Epithelial cell of prostate (primary cell): ENCODE measurements at regions not wholly inside any gene's neighbourhood (a gene's known extent, or its start where the extent isn't known, plus 50 kb on each side); places are given as distances from the start of the nearest gene placed in this dataset.

Experiments used
- DNase-seq: peaks from one replicate; pipeline ENCODE4 v3.0.0-alpha.2; 2011; ENCODE audit warnings: low read depth, low spot score
- H3K27ac ChIP-seq: fragments of 450-650 bp; 2 replicates; pipeline ENCODE4 v1.5.1; 2017; ENCODE audit warnings: mild to moderate bottlenecking

GRCh38 chr12:65540140-65540539 is 261.7 kb downstream of the MSRB3 start:
- no peak overlapping the region for H3K27ac ChIP-seq
- no peak for DNase-seq

- H3K27ac ChIP-seq, result no peak overlapping the region
- no peak for DNase-seq
These were observed 268.0 kb downstream of the MSRB3 start for GRCh38 chr12:65546528-65546927.

DNA sequence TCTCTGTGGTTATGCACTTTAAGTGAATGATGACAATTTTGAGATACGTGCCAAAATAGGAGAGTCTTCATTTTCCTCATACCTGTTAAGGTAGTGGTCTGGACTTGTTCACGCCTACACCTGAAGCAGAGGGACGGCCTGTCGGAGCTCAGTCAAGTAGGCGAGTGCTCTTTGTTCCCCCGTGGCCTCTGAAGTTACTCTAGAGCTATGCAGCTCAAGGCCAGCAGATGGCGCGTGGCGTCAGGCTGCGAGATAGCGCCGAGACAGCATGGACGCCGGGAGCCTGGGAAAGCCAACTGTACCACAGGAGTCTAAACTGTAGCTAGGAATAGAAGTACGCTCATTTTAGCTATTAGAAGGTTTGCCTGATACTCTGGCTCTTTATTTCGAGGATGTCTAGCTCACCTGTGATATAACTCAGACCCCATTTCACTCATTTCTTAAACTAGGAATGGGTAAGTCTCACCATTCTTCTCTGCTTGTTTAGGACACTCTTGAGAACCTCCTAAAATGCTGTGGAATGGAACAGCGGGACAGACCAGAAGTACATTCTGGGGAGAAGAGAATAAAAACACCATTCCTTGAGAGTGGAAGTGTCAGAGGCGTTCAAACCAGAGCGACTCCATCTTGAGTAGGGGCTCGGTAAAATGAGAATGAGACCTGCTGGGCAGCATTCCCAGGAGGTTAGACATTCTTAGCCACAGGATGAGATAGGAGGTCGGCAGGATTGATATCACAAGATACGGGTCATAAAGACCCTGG is 267.4 kb upstream of the HMGA2 start:
- peak; percentile 81 for DNase-seq
- H3K27ac ChIP-seq, result peak overlapping the region; percentile 40

DNA sequence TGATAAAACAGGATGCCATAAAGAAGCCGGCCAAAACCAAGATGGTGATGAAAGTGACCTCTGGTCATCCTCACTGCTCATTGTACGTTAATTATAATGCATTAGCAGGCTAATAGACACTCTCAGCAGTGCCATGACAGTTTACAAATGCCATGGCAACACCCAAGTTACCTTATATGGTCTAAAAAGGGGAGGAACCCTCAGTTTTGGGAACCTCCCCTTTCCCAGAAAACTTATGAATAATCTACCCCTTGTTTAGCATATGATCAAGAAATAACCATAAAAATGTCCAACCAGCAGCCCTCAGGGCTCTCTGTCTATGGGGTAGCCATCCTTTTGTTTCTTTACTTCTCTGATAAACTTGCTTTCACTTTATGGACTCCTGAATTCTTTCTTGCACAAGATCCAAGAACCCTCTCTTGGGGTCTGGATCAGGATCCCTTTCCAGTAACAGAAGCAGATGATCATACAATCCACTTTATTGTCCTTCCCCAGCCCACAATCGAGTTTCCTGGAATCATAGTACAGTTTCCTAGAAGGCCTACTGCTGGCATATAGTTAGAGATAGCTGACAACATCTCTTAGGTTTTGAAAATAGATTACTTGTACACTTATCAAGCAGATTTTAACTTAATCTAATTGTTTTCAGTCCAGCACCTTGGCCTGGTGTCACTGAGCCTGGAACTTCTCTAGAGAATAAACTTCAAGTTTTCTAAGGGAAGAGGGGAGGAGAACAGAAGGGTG is 266.7 kb upstream of the HMGA2 start:
- no peak overlapping the region for H3K27ac ChIP-seq
- DNase-seq, result no peak

DNA sequence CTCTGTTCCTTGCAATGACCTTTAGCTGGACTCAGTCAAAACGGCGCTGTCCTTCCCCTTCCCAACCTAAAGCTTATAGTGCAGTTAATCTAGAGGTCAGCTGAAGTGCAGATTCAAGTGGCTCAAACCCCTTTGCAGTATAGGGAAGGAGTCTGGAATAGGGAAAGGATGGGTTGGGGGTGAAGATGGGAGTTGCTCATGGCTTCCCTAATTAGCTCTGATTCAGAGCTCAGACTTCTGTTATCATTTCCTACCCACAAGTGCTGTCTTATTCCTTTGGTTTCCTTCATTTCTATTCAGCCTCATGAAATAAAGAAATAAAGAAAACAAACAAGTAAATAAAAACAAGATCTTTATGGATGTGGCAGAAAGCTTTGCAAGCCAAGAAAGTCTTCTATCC is 264.0 kb upstream of the HMGA2 start:
- no peak for DNase-seq
- H3K27ac ChIP-seq, result no peak overlapping the region

DNA sequence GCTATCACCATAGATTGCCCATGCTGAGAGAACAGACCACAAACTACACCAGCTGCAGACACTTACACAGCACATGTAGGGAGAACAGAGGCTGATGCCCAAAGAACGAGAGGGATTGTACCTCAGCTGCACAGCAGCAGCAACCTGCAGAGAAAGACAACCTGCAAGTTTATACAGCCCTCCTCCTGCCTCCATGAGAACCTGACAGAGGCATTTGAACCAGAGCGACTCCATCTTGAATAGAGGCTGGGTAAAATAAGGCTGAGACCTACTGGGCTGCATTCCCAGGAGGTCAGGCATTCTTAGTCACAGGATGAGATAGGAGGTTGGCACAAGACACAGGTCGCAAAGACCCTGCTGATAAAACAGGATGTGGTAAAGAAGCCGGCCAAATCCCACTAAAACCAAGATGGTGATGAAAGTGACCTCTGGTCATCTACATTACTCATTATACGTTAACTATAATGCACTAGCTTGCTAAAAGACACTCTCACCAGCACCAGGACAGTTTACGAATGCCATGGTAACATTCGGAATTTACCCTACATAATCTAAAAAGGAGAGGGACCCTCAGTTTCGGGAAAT is 262.4 kb upstream of the HMGA2 start:
- no peak overlapping the region for H3K27ac ChIP-seq
- no peak for DNase-seq

DNA sequence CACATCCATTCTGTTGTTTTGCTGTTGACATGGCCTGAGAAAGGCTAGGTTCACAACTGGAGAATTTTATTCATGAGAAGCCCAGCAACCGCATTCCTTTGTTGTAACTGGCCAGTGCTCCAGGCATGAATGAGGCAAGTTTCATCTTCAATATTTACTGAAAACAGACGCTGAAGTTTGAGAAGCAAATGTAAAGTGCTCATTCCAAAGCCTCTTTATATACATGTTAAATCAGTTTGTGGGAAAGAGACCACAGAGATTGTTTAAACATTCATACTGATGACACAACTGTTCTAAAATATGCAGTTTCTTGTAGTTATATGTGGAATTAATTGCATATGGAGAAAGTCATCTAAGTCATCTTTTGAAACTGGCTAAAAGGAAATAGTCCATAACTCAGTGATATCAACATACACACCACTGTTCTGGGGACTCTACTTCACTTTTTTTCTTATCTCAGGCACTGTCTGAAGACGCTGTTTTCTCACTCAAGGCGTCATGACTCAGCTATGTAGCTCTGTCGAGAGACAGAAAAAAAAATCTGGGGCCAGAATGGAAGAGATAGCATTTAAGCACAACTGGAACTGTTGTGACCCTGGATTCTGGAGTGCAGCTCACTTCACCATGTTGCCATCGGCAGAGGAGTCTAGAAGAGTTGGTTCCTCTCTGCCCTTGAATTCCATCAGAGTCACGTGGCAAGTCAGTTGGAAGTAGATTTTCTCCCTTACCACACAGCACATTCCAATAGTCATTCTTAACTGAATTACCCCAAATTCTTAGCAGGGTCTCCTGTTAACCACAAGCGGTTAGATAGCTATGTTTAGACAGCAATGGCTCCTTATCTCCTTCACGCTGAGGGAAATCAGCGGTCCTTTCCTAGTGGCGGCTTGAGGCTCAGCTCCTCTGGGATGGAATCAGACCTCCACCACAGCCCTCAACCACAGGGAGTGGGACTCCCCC is 258.4 kb upstream of the HMGA2 start:
- H3K27ac ChIP-seq, result peak overlapping the region; percentile 65
- peak; percentile 26 for DNase-seq

DNA sequence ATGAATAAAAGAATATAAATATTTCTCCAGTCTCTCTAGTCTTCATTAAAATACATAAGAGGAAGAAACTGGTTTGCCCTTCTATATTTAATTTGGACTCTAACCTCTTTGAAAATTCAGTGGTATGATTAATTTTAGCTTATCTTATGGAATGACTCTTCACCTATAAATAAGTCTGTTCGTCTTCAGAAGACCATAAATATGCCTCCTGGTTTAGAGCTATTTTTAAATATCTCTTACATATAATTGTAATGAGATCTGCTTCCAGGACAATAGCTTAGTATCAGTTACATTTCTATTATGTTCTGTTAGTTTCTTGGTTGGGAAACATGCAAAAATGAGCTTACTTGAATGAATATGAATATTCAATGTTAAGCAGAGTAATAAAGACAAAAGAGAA is 257.5 kb upstream of the HMGA2 start:
- no peak for DNase-seq

DNA sequence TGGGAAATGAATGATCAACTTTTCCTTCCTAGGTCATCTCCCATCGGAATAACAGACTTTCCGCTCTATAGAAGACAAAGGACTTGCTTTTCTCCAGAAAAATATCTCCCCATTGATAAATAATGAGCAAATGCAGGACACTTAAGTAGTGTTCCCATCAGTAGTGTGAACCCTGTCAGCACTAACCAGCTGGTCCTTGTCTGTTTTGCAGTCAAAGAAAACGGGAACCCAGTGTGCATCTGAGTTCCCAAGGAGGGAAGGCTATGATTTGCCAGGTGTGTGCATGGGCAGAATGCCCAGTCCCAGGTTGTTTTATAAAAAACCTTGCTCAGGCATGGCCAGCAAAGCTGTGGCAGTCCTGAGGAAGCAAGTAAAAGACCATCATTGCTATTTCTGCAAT is 256.5 kb upstream of the HMGA2 start:
- no peak overlapping the region for H3K27ac ChIP-seq
- DNase-seq, result no peak

More for the DNA sequence above, 257.5 kb upstream of the HMGA2 start:
- H3K27ac ChIP-seq, result no peak overlapping the region

- peak; percentile 64 for DNase-seq
These were observed 255.8 kb upstream of the HMGA2 start for GRCh38 chr12:65568517-65568916.

GRCh38 chr12:65570451-65571130 is 253.7 kb upstream of the HMGA2 start:
- DNase-seq, result no peak
- no peak overlapping the region for H3K27ac ChIP-seq

More at GRCh38 chr12:65568517-65568916, 255.8 kb upstream of the HMGA2 start:
- no peak overlapping the region for H3K27ac ChIP-seq

GRCh38 chr12:65574867-65575266 is 249.4 kb upstream of the HMGA2 start:
- no peak overlapping the region for H3K27ac ChIP-seq
- DNase-seq, result no peak

DNA sequence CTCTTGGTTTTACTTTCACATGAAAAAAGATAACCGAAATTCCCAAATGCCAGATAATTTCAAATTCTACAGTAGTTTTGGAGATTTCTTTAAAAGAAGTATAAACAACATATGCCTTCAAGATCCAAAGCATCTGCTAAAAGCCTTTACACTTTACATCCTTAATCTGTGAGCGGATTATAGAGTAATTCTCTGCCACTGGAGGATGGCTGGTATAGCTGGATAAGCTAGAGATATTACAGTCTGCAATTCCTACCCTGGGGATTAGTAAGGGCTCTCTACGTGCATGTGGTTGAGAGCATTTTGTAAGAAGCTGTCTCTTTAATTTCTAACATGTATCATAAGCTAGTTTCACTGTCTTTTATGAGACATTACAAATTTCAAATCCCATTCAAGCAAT is 240.3 kb upstream of the HMGA2 start:
- H3K27ac ChIP-seq, result no peak overlapping the region
- DNase-seq, result no peak

- no peak for DNase-seq
- peak overlapping the region; percentile 67 for H3K27ac ChIP-seq
These were observed 238.4 kb upstream of the HMGA2 start for GRCh38 chr12:65585648-65586602.

DNA sequence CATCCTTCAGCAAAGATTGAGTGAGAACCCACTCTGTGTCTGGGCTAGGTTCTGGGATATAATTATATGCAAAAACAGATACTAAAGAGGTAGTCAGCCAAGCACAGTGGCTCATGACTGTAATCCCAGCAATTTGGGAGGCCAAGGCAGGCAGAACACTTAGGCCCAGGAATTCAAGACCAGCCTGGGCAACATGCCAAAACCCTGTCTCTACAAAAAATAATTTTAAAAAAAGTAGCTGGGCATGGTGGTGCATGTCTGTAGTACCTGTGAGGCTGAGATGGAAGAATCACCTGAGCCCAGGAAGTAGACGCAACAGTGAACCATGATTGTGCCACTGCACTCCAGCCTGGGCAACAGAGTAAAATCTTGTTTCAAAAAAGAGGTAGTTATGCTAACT is 237.5 kb upstream of the HMGA2 start:
- DNase-seq, result no peak

GRCh38 chr12:65590318-65590717 is 234.0 kb upstream of the HMGA2 start:
- no peak for DNase-seq
- no peak overlapping the region for H3K27ac ChIP-seq

More for the DNA sequence above, 237.5 kb upstream of the HMGA2 start:
- peak overlapping the region; percentile 67 for H3K27ac ChIP-seq

DNA sequence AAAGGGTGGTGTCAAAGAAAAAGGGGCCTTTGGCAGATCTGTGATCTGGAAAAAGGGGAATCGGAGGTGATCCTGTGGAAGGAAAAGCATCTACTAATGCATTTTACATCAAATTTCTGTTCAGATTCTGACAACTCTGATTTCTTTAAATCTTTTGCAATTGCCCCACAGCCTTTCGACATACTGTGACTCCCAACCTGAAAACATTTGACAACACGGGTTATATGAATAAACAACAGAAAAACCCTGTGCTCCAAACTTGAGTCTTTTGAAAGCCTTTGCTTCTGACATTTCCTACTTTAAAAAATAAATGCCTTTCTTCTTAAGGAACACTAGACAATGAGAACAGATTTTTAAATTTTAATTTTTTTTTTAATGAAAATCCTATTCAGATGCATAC is 231.9 kb upstream of the HMGA2 start:
- no peak overlapping the region for H3K27ac ChIP-seq
- no peak for DNase-seq

GRCh38 chr12:65593239-65593701 is 231.0 kb upstream of the HMGA2 start:
- no peak for DNase-seq
- no peak overlapping the region for H3K27ac ChIP-seq
